ENCODE measurements at regions not wholly inside any gene's neighbourhood (a gene's known extent, or its start where the extent isn't known, plus 50 kb on each side); places are given as distances from the start of the nearest gene placed in this dataset.

DNA sequence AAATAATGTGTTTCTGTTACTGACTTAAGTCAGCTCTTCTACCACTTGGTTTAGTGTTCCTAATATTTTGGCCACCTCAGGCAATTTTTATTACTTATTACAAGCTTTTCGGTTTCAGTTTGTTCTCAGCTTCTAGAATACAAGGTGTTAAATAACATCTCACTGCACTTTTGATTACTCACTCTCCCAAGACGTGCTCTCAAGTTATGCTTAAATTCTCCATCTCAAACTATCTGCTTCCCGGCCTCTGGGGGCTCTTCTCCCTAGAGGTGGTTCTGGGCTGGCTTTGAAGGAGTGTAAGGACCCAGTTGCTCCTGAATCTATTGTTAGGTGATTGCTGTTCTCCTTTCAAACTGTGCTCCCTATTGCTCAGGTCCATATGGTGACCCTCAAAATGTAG lies 193.9 kb upstream of the DDHD1 start:
- TF ChIP-seq CTCF (IDR thresholded peaks at IDR 0.05), result no peak
- Histone ChIP-seq H3K4me1 (no peaks in the 10 kb centered on the region), H3K9me3 (no peaks in the 10 kb centered on the region), H3K4me3 (no peak overlapping the region), H3K27ac (no peak overlapping the region), H3K27me3 (ENCODE audit: insufficient read depth in 3 of 3, low read length in 2 of 3) (no peaks in the 10 kb centered on the region), H3K36me3 (ENCODE audit: insufficient read depth in 1 of 2, low read depth in 1 of 2) (no peaks in the 10 kb centered on the region)
- 45 to 55% (median 51%) methylated on average over 3 of the region's 3 CpGs for WGBS, 3 donors
- intact Hi-C loops (cut with DNase I), result no loop called here
- no peak for ATAC-seq
- no peak for DNase-seq

GRCh38 chr14:53341324-53341723 lies 188.2 kb upstream of the DDHD1 start:
- intact Hi-C loops (cut with DNase I), result no loop called here
- Histone ChIP-seq H3K4me3 (no peak overlapping the region), H3K36me3 (ENCODE audit: insufficient read depth in 1 of 2, low read depth in 1 of 2) (no peaks in the 10 kb centered on the region), H3K4me1 (no peaks in the 10 kb centered on the region), H3K27me3 (ENCODE audit: insufficient read depth in 3 of 3, low read length in 2 of 3) (no peaks in the 10 kb centered on the region), H3K9me3 (no peaks in the 10 kb centered on the region), H3K27ac (no peak overlapping the region)
- WGBS, 3 donors, result 81 to 93% (median 89%) methylated on average over 4 of the region's 4 CpGs
- DNase-seq (no peak), ATAC-seq (no peak)
- no peak for TF ChIP-seq CTCF (IDR thresholded peaks at IDR 0.05)

DNA sequence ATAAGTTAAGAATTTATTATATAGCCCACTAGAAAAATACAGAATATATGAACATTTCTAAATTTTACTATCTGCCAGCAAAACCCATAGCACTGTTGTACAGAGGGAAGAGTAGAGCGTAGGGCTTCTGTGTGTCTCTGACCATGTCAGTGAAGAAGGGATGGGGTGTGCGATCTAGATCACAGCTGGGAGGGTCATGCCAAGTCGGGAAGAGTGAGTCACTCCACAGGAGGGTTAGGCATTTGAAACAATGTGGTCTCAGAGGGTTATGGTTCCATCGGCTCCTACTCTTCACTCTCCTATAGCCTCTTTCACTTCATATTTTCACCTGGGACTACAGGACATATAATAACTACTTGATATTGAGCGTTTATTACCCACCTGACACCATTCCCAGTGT lies 185.1 kb upstream of the DDHD1 start:
- 64 to 72% (median 65%) methylated on average over 5 of the region's 5 CpGs for WGBS, 3 donors
- H3K27ac ChIP-seq, result no peak overlapping the region
- no peaks in the 10 kb centered on the region for H3K36me3 ChIP-seq (ENCODE audit: insufficient read depth in 1 of 2, low read depth in 1 of 2)
- ATAC-seq (no peak), DNase-seq (no peak)
- no peaks in the 10 kb centered on the region for H3K27me3 ChIP-seq (ENCODE audit: insufficient read depth in 3 of 3, low read length in 2 of 3)
- no peak for TF ChIP-seq CTCF (IDR thresholded peaks at IDR 0.05)
- no peak overlapping the region for H3K4me3 ChIP-seq
- no peaks in the 10 kb centered on the region for H3K9me3 ChIP-seq
- intact Hi-C loops (cut with DNase I), result no loop called here
- H3K4me1 ChIP-seq, result no peaks in the 10 kb centered on the region

- no peak for TF ChIP-seq CTCF (IDR thresholded peaks at IDR 0.05)
- WGBS, 3 donors, result 94 to 98% (median 96%) methylated on average over 3 of the region's 3 CpGs
- intact Hi-C loops (cut with DNase I), result no loop called here
- H3K9me3 ChIP-seq, result no peaks in the 10 kb centered on the region
- ATAC-seq (no peak), DNase-seq (no peak)
- H3K27me3 ChIP-seq (ENCODE audit: insufficient read depth in 3 of 3, low read length in 2 of 3), result no peaks in the 10 kb centered on the region
- H3K36me3 ChIP-seq (ENCODE audit: insufficient read depth in 1 of 2, low read depth in 1 of 2), result no peaks in the 10 kb centered on the region
- no peak overlapping the region for H3K27ac ChIP-seq
- no peak overlapping the region for H3K4me3 ChIP-seq
- H3K4me1 ChIP-seq, result no peaks in the 10 kb centered on the region
Observed at GRCh38 chr14:53336729-53337128, 183.6 kb upstream of the DDHD1 start.

DNA sequence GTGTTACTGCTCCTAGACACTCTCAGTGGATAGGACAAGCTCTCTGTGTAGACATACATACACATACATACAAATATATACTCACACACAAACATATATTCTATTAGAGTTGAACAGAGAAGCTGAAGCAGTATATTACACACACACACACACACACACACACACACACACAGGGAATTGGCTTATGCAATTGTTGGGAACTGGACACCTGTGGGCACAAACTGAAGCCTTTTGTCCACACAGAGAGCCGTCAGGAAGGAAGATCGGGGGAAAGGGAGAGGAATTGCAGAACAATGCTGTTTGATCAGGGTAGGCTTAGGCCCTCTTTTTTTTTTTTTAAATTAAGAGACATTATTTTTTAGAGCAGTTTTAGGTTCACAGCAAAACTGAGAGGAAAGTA lies 180.7 kb upstream of the DDHD1 start:
- no peak for DNase-seq
- Histone ChIP-seq H3K36me3 (ENCODE audit: insufficient read depth in 1 of 2, low read depth in 1 of 2) (no peaks in the 10 kb centered on the region), H3K4me3 (no peak overlapping the region), H3K9me3 (no peaks in the 10 kb centered on the region), H3K27ac (no peak overlapping the region), H3K27me3 (ENCODE audit: insufficient read depth in 3 of 3, low read length in 2 of 3) (no peaks in the 10 kb centered on the region), H3K4me1 (no peaks in the 10 kb centered on the region)
- no peak for TF ChIP-seq CTCF (IDR thresholded peaks at IDR 0.05)
- ATAC-seq, result no peak
- 74 to 91% (median 86%) methylated on average over 2 of the region's 2 CpGs for WGBS, 3 donors
- intact Hi-C loops (cut with DNase I), result no loop called here

All from psoas muscle (tissue), 7 donors.